ENCODE measurements at regions not wholly inside any gene's neighbourhood (a gene's known extent, or its start where the extent isn't known, plus 50 kb on each side); places are given as distances from the start of the nearest gene placed in this dataset.

DNA sequence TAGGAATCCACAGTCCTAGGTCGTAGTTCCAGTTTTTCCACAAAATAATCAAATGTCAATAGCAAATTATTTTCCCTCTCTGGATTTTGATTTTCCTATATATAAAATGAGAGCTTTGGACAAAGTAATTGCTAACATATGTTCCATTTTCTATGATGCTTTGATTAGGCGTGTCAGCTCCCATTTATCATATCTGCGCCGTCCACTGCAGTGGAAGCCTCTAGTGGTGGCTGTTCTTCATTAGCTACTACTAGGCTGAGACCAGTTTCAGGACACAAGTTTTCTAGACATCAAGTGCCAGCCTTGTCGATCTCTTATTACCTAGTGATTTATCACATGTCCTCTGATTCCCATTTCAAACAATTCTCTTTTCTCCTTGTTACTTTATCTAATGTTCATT is 271.5 kb downstream of the TUSC7 start:
- CTCF ChIA-PET: no interaction called here
- H3K4me2 ChIP-seq (ENCODE audit: low read length): no peak overlapping the region
- no peaks in the 10 kb centered on the region for H3K9me2 ChIP-seq (replicated peaks; ENCODE audit: low read length)
- POLR2A ChIA-PET (ENCODE audit: unreplicated experiment): no interaction called here
- no peaks in the 10 kb centered on the region for H3K79me2 ChIP-seq (ENCODE audit: low read length)
- no peaks in the 10 kb centered on the region for H3K36me3 ChIP-seq (ENCODE audit: low read depth, low read length)
- H3K9ac ChIP-seq (ENCODE audit: low read length): no peak overlapping the region
- no peak overlapping the region for H3K4me3 ChIP-seq (ENCODE audit: low read length)
- no peaks in the 10 kb centered on the region for H3K4me1 ChIP-seq (ENCODE audit: insufficient read depth, low read length)
- H3F3A ChIP-seq (ENCODE audit: low read length, unreplicated experiment): no peaks in the 10 kb centered on the region
- DNase-seq (no peak), ATAC-seq (no peak)
- TF ChIP-seq EZH2 (IDR thresholded peaks at IDR 0.05; ENCODE audit: low read length, unreplicated experiment): no peak
- no peak for TF ChIP-seq EZH2phosphoT487 (IDR thresholded peaks at IDR 0.05; ENCODE audit: borderline replicate concordance, low read length)
- TF ChIP-seq, protein P1, sequence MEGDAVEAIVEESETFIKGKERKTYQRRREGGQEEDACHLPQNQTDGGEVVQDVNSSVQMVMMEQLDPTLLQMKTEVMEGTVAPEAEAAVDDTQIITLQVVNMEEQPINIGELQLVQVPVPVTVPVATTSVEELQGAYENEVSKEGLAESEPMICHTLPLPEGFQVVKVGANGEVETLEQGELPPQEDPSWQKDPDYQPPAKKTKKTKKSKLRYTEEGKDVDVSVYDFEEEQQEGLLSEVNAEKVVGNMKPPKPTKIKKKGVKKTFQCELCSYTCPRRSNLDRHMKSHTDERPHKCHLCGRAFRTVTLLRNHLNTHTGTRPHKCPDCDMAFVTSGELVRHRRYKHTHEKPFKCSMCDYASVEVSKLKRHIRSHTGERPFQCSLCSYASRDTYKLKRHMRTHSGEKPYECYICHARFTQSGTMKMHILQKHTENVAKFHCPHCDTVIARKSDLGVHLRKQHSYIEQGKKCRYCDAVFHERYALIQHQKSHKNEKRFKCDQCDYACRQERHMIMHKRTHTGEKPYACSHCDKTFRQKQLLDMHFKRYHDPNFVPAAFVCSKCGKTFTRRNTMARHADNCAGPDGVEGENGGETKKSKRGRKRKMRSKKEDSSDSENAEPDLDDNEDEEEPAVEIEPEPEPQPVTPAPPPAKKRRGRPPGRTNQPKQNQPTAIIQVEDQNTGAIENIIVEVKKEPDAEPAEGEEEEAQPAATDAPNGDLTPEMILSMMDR (conservative IDR thresholded peaks at IDR 0.05; ENCODE audit: low read depth, low read length): no peak
- no TSS peak for BruUV-seq (replicated peaks)
- H3K9me3 ChIP-seq (ENCODE audit: low read length): no peaks in the 10 kb centered on the region
- no peaks in the 10 kb centered on the region for H4K20me1 ChIP-seq (ENCODE audit: low read length)
- no peak overlapping the region for H2AFZ ChIP-seq (ENCODE audit: low read length)
- intact Hi-C loops (cut with micrococcal nuclease): no loop called here
- H3K27me3 ChIP-seq (ENCODE audit: low read length): no peaks in the 10 kb centered on the region
- no peak overlapping the region for H3K27ac ChIP-seq (ENCODE audit: low read length)

DNA sequence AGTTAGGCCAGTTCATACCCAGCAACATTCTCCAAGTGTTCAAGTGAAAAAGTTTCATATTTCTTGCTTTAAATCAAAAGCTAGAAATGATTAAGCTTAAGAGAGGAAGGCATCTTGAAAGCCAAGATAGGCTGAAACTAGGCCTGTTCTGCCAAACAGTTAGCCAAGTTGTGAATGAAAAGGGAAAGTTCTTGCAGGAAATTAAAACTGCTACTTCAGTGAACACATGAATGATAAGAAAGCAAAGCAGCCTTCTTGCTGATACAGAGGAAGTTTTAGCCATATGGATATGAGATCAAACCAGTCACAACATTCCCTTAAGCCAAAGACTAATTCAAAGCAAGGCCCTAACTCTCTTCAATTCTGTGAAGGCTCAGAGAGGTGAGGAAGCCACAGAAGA is 274.7 kb downstream of the TUSC7 start:
- no TSS peak for BruUV-seq (replicated peaks)
- ATAC-seq: no peak
- H2AFZ ChIP-seq (ENCODE audit: low read length): no peak overlapping the region

DNA sequence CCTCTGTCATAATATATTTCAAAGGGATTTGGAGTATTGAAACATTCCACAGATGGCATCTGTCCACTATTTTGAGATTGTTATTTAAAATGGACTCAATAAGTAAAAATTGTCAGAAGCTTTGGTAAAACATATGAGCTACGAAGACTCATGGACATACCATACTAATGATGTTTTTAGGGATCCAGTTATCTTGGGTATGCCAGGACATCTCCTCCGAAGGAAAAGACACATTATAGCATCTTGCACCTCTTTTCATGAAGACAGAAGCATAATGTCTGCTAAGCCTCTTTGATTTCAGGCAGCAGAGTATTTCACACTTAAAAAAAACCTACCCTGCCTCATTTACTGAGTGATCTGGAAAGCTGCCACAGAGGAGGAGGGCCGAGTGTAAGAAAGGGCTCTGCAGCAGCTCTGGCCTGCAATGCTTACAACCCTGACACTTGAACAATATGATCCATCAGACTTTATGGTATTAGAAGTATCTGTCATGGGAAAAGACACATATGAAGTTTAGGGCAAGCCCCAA is 284.8 kb downstream of the TUSC7 start:
- Histone ChIP-seq H3K27ac (ENCODE audit: low read length) (no peak overlapping the region), H4K20me1 (ENCODE audit: low read length) (no peaks in the 10 kb centered on the region), H3K4me2 (ENCODE audit: low read length) (no peak overlapping the region), H2AFZ (ENCODE audit: low read length) (no peak overlapping the region), H3K9me3 (ENCODE audit: low read length) (no peaks in the 10 kb centered on the region), H3K4me1 (ENCODE audit: insufficient read depth, low read length) (no peaks in the 10 kb centered on the region), H3K9me2 (replicated peaks; ENCODE audit: low read length) (no peaks in the 10 kb centered on the region), H3K4me3 (ENCODE audit: low read length) (no peak overlapping the region), H3K79me2 (ENCODE audit: low read length) (no peaks in the 10 kb centered on the region), H3K36me3 (ENCODE audit: low read depth, low read length) (no peaks in the 10 kb centered on the region), H3K9ac (ENCODE audit: low read length) (no peak overlapping the region), H3F3A (ENCODE audit: low read length, unreplicated experiment) (no peaks in the 10 kb centered on the region), H3K27me3 (ENCODE audit: low read length) (no peaks in the 10 kb centered on the region)
- no TSS peak for BruUV-seq (replicated peaks)
- CTCF ChIA-PET: no interaction called here
- POLR2A ChIA-PET (ENCODE audit: unreplicated experiment): no interaction called here
- ATAC-seq (no peak), DNase-seq (no peak)
- intact Hi-C loops (cut with micrococcal nuclease): no loop called here
- TF ChIP-seq EZH2phosphoT487 (IDR thresholded peaks at IDR 0.05; ENCODE audit: borderline replicate concordance, low read length): no peak
- no peak for TF ChIP-seq EZH2 (IDR thresholded peaks at IDR 0.05; ENCODE audit: low read length, unreplicated experiment)
- TF ChIP-seq, protein P1 (conservative IDR thresholded peaks at IDR 0.05; ENCODE audit: low read depth, low read length): no peak

More for the DNA sequence above, 274.7 kb downstream of the TUSC7 start:
- no peaks in the 10 kb centered on the region for H3K4me1 ChIP-seq (ENCODE audit: insufficient read depth, low read length)
- ChIA-PET POLR2A (ENCODE audit: unreplicated experiment) (no interaction called here), CTCF (no interaction called here)
- no peak overlapping the region for H3K4me2 ChIP-seq (ENCODE audit: low read length)
- H3K4me3 ChIP-seq (ENCODE audit: low read length): no peak overlapping the region
- TF ChIP-seq EZH2 (IDR thresholded peaks at IDR 0.05; ENCODE audit: low read length, unreplicated experiment): no peak
- no peaks in the 10 kb centered on the region for H3K36me3 ChIP-seq (ENCODE audit: low read depth, low read length)
- H3K27ac ChIP-seq (ENCODE audit: low read length): no peak overlapping the region
- no peaks in the 10 kb centered on the region for H4K20me1 ChIP-seq (ENCODE audit: low read length)
- no peaks in the 10 kb centered on the region for H3K79me2 ChIP-seq (ENCODE audit: low read length)
- no peak overlapping the region for H3K9ac ChIP-seq (ENCODE audit: low read length)
- H3K9me3 ChIP-seq (ENCODE audit: low read length): no peaks in the 10 kb centered on the region
- no peaks in the 10 kb centered on the region for H3K27me3 ChIP-seq (ENCODE audit: low read length)
- H3F3A ChIP-seq (ENCODE audit: low read length, unreplicated experiment): no peaks in the 10 kb centered on the region
- intact Hi-C loops (cut with micrococcal nuclease): no loop called here
- no peaks in the 10 kb centered on the region for H3K9me2 ChIP-seq (replicated peaks; ENCODE audit: low read length)
- no peak for DNase-seq

Data from PC-3 (cell line).